ENCODE measurements at regions not wholly inside any gene's neighbourhood (a gene's known extent, or its start where the extent isn't known, plus 50 kb on each side); places are given as distances from the start of the nearest gene placed in this dataset.
"Not testable (repeated sequence)": the region's sequence is repeated elsewhere in the genome, so short reads cannot be mapped to it uniquely, and the experiment has no call there.

GRCh38 chr9:64813072-64813471, 471.9 kb downstream of the FOXD4L5 start:
- not testable (repeated sequence) for H3K4me2 ChIP-seq (ENCODE audit: low read length); H3K4me1 ChIP-seq (ENCODE audit: low read length); H3K9me3 ChIP-seq (ENCODE audit: insufficient read depth, low read length); H2AFZ ChIP-seq (ENCODE audit: low read depth, low read length); H4K20me1 ChIP-seq (ENCODE audit: insufficient read depth, low read length); H3K4me3 ChIP-seq (ENCODE audit: low read length); H3K79me2 ChIP-seq (ENCODE audit: low read length); H3K9ac ChIP-seq (ENCODE audit: low read length); H3K27me3 ChIP-seq (ENCODE audit: low read depth, low read length); H3K27ac ChIP-seq (ENCODE audit: low read length); H3K36me3 ChIP-seq (replicated peaks; ENCODE audit: low read depth, low read length)

DNA sequence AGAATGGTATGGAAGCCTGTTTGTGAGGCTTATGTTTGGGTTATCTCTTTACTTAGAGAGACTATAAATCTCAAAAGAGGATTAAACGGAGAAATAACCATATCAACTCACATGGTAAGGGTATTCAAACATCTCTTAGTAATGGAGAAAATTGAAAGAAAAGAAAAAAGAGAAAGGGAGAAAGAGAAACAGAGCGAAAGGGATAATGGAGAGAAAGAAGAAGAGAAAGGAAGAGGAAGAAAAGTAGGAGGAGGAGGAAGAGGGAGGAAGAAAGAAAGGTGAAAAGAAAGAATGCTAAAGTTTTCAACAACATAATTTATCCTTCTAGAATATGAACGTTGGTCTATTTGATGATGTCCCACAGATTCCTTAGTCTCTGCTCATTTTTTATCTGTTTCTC, 506.3 kb downstream of the FOXD4L5 start:
- H4K20me1 ChIP-seq (ENCODE audit: insufficient read depth, low read length); H3K4me3 ChIP-seq (ENCODE audit: low read length); H2AFZ ChIP-seq (ENCODE audit: low read depth, low read length); H3K79me2 ChIP-seq (ENCODE audit: low read length); H3K4me2 ChIP-seq (ENCODE audit: low read length); H3K4me1 ChIP-seq (ENCODE audit: low read length); H3K9ac ChIP-seq (ENCODE audit: low read length); H3K9me3 ChIP-seq (ENCODE audit: insufficient read depth, low read length); H3K36me3 ChIP-seq (replicated peaks; ENCODE audit: low read depth, low read length); H3K27me3 ChIP-seq (ENCODE audit: low read depth, low read length); H3K27ac ChIP-seq (ENCODE audit: low read length): not testable (repeated sequence)

- not testable (repeated sequence) for H3K9me3 ChIP-seq (ENCODE audit: insufficient read depth, low read length); H2AFZ ChIP-seq (ENCODE audit: low read depth, low read length); H3K9ac ChIP-seq (ENCODE audit: low read length); H3K4me2 ChIP-seq (ENCODE audit: low read length); H4K20me1 ChIP-seq (ENCODE audit: insufficient read depth, low read length); H3K36me3 ChIP-seq (replicated peaks; ENCODE audit: low read depth, low read length); H3K27ac ChIP-seq (ENCODE audit: low read length); H3K4me3 ChIP-seq (ENCODE audit: low read length); H3K79me2 ChIP-seq (ENCODE audit: low read length); H3K27me3 ChIP-seq (ENCODE audit: low read depth, low read length); H3K4me1 ChIP-seq (ENCODE audit: low read length)
These were observed 508.7 kb downstream of the FOXD4L5 start for GRCh38 chr9:64776269-64776668.

GRCh38 chr9:64774813-64775793, 509.9 kb downstream of the FOXD4L5 start:
- H3K4me2 ChIP-seq (ENCODE audit: low read length): peak overlapping the region; percentile 50
- not testable (repeated sequence) for H3K4me1 ChIP-seq (ENCODE audit: low read length); H3K27ac ChIP-seq (ENCODE audit: low read length); H2AFZ ChIP-seq (ENCODE audit: low read depth, low read length); H4K20me1 ChIP-seq (ENCODE audit: insufficient read depth, low read length); H3K9me3 ChIP-seq (ENCODE audit: insufficient read depth, low read length); H3K36me3 ChIP-seq (replicated peaks; ENCODE audit: low read depth, low read length); H3K27me3 ChIP-seq (ENCODE audit: low read depth, low read length); H3K79me2 ChIP-seq (ENCODE audit: low read length)
- H3K4me3 ChIP-seq (ENCODE audit: low read length): peak overlapping the region; percentile 73
- H3K9ac ChIP-seq (ENCODE audit: low read length): peak overlapping the region; percentile 54; the same call in 1 of the 2 replicates

GRCh38 chr9:64774004-64774812, 510.8 kb downstream of the FOXD4L5 start:
- H3K27me3 ChIP-seq (ENCODE audit: low read depth, low read length); H2AFZ ChIP-seq (ENCODE audit: low read depth, low read length); H3K9me3 ChIP-seq (ENCODE audit: insufficient read depth, low read length); H3K4me1 ChIP-seq (ENCODE audit: low read length); H3K27ac ChIP-seq (ENCODE audit: low read length); H4K20me1 ChIP-seq (ENCODE audit: insufficient read depth, low read length); H3K79me2 ChIP-seq (ENCODE audit: low read length); H3K36me3 ChIP-seq (replicated peaks; ENCODE audit: low read depth, low read length): not testable (repeated sequence)
- Histone ChIP-seq H3K4me2 (ENCODE audit: low read length) (peak overlapping the region; percentile 38), H3K4me3 (ENCODE audit: low read length) (peak overlapping the region; percentile 73), H3K9ac (ENCODE audit: low read length) (peak overlapping the region; percentile 54)

DNA sequence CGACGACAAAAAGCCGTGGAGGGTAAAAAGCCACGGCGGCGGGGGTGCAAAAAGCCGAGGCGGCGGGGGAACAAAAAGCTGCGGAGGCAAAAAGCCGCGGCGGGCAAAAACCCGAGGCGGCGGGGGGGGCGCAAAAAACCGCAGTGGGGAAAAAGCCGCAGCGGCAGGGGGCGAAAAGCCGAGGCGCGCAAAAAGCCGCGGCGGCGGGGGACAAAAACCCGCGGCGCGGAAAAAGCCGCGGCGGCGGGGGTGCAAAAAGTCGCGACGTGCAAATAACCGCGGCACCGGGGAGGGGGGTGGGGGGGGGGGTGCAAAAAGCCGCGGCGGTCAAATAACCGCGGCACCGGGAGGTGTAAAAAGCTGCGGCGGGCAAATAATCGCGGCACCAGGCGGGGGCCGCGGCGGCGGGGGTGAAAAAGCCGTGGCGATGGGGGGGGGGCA, 511.5 kb downstream of the FOXD4L5 start:
- Histone ChIP-seq H3K9ac (ENCODE audit: low read length) (peak overlapping the region; percentile 54), H4K20me1 (ENCODE audit: insufficient read depth, low read length) (no peaks in the 10 kb centered on the region), H3K36me3 (replicated peaks; ENCODE audit: low read depth, low read length) (no peaks in the 10 kb centered on the region), H3K9me3 (ENCODE audit: insufficient read depth, low read length) (no peaks in the 10 kb centered on the region), H2AFZ (ENCODE audit: low read depth, low read length) (no peak overlapping the region), H3K4me3 (ENCODE audit: low read length) (peak overlapping the region; percentile 73), H3K27me3 (ENCODE audit: low read depth, low read length) (no peaks in the 10 kb centered on the region), H3K79me2 (ENCODE audit: low read length) (no peaks in the 10 kb centered on the region), H3K4me2 (ENCODE audit: low read length) (peak overlapping the region; percentile 38), H3K4me1 (ENCODE audit: low read length) (no peaks in the 10 kb centered on the region), H3K27ac (ENCODE audit: low read length) (no peak overlapping the region)
- TF ChIP-seq EZH2phosphoT487 (IDR thresholded peaks at IDR 0.05; ENCODE audit: low read depth) (no peak), CTCF (IDR thresholded peaks at IDR 0.05; ENCODE audit: low read depth, low read length) (no peak)

GRCh38 chr9:64772751-64773331, 512.2 kb downstream of the FOXD4L5 start:
- not testable (repeated sequence) for H3K79me2 ChIP-seq (ENCODE audit: low read length); H2AFZ ChIP-seq (ENCODE audit: low read depth, low read length); H3K4me1 ChIP-seq (ENCODE audit: low read length); H3K27me3 ChIP-seq (ENCODE audit: low read depth, low read length); H3K27ac ChIP-seq (ENCODE audit: low read length); H4K20me1 ChIP-seq (ENCODE audit: insufficient read depth, low read length); H3K9me3 ChIP-seq (ENCODE audit: insufficient read depth, low read length); H3K36me3 ChIP-seq (replicated peaks; ENCODE audit: low read depth, low read length)
- Histone ChIP-seq H3K4me2 (ENCODE audit: low read length) (peak overlapping the region; percentile 41), H3K4me3 (ENCODE audit: low read length) (peak overlapping the region; percentile 73), H3K9ac (ENCODE audit: low read length) (peak overlapping the region; percentile 54)

DNA sequence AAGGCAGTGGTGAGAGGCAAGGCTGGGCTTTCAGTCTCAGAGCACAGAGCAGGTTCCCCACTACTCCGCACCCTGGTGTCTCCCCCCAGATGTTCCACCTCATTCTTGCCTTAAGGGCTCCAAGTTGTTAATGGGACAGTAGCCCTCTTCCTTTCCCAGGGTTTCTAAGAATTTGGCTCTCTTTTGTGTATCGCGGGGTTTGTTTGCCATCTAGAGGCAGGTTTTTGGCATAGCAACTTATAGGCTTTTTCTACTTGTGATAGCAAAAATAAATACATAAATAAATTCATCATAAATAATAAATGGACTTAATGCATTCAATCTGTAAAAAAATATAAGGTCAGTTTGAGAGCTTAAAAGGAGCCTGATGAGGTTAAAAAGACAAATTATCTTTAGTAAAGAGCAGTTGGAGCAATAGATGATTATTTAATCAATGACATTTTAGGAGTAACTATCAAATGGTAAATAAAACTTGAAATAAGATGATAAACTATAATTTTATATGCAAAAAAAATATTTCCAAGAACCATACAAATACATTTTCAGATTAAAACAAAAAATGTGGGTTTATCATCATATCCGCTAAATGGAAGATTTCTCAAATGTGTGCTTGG, 512.8 kb downstream of the FOXD4L5 start:
- peak overlapping the region; percentile 49; the same call in 1 of the 2 replicates for H3K4me3 ChIP-seq (ENCODE audit: low read length)
- not testable (repeated sequence) for H3K27ac ChIP-seq (ENCODE audit: low read length); H3K36me3 ChIP-seq (replicated peaks; ENCODE audit: low read depth, low read length); H3K9ac ChIP-seq (ENCODE audit: low read length); H3K4me1 ChIP-seq (ENCODE audit: low read length); H3K9me3 ChIP-seq (ENCODE audit: insufficient read depth, low read length); H2AFZ ChIP-seq (ENCODE audit: low read depth, low read length); H3K79me2 ChIP-seq (ENCODE audit: low read length); H3K27me3 ChIP-seq (ENCODE audit: low read depth, low read length); H4K20me1 ChIP-seq (ENCODE audit: insufficient read depth, low read length)
- H3K4me2 ChIP-seq (ENCODE audit: low read length): peak overlapping the region; percentile 28; the same call in 1 of the 2 replicates
